HCT116 (cell line): ENCODE measurements at regions not wholly inside any gene's neighbourhood (a gene's known extent, or its start where the extent isn't known, plus 50 kb on each side); places are given as distances from the start of the nearest gene placed in this dataset.

Source experiments
- ATAC-seq: fragments of 200-7000 bp; cut with Tn5 transposase; 2 replicates; pipeline ENCODE4 v1.9.1; 2020; ENCODE audit warnings: mild to moderate bottlenecking, moderate library complexity
- BruUV-seq: library from RNA; stranded (reverse); fragments of 400-500 nt; replicated peaks from 2 replicates; lab custom pipeline; 2021; lab: Mats Ljungman, UMichigan
- CTCF ChIA-PET: fragments of 300-600 bp; sonication (Branson Sonifier 250); formaldehyde crosslinking; loops from one replicate; lab custom pipeline; 2021; ENCODE audit warnings: antibody characterized with exemption; lab: Charles Lee
- POLR2A ChIA-PET: fragments of 300-600, 350-600 bp; sonication (Branson Sonifier 250); formaldehyde crosslinking; loops from one replicate; lab custom pipeline; 2021; ENCODE audit warnings: antibody characterized with exemption; lab: Charles Lee
- RAD21 ChIA-PET, 2 experiments: fragments of 300-600 bp; sonication (Branson Sonifier 250); formaldehyde crosslinking; loops; one replicate each; lab custom pipeline; 2023; ENCODE audit warnings: low total read pairs in 2 of 2; ENCODE audit not compliant: uncharacterized antibody in 2 of 2, unreplicated experiment in 2 of 2, low non-redundant PET in 1 of 2; lab: Charles Lee
- DNase-seq: peaks from one replicate; pipeline ENCODE4 v3.0.0-alpha.2; 2010; ENCODE audit warnings: low read depth, low spot score
- H2AFZ ChIP-seq: fragments of 200-600 bp; shearing (Covaris generic), sonication (generic); 2 replicates; pipeline ENCODE4 v1.6.1; 2017; ENCODE audit warnings: low read depth, mixed run types, mixed read lengths, antibody characterized with exemption, low read length; ENCODE audit not compliant: poor library complexity, severe bottlenecking
- H3K27ac ChIP-seq: 2 replicates; pipeline ENCODE4 v1.5.1; 2012; ENCODE audit warnings: low read depth, low read length
- H3K27me3 ChIP-seq: fragments of 200-600 bp; sonication (generic); 2 replicates; pipeline ENCODE4 v1.6.1; 2016; ENCODE audit warnings: mixed run types, low read length, mixed read lengths; ENCODE audit not compliant: insufficient read depth
- H3K36me3 ChIP-seq, 2 experiments: fragments of 200-500 bp in 1 of 2; fragments of 200-600 bp in 1 of 2; sonication (Bioruptor generic) in 1 of 2; sonication (generic) in 1 of 2; 2 replicates each; pipeline versions ENCODE4 v1.5.1 to v1.6.1; 2014 to 2016; ENCODE audit warnings: low read length in 2 of 2, inconsistent platforms in 1 of 2, mixed read lengths in 1 of 2, mixed run types in 1 of 2; ENCODE audit not compliant: insufficient read depth in 2 of 2, control insufficient read depth in 1 of 2
- H3K4me1 ChIP-seq, 2 experiments: fragments of 200-600 bp in 1 of 2; sonication (generic) in 1 of 2; 2 replicates each; pipeline versions ENCODE4 v1.5.1 to v1.6.1; 2012 to 2017; ENCODE audit warnings: low read length in 2 of 2, inconsistent platforms in 1 of 2, mild to moderate bottlenecking in 1 of 2, mixed read lengths in 1 of 2, mixed run types in 1 of 2, moderate library complexity in 1 of 2; ENCODE audit not compliant: insufficient read depth in 2 of 2, control insufficient read depth in 1 of 2
- H3K4me2 ChIP-seq: fragments of 200-600 bp; sonication (generic); 2 replicates; pipeline ENCODE4 v1.6.1; 2017; ENCODE audit warnings: mixed run types, low read length, mixed read lengths
- H3K4me3 ChIP-seq, 2 experiments: fragments of 200-600 bp in 1 of 2; sonication (generic) in 1 of 2; replicated peaks in 1 of 2; 2 replicates each; pipeline ENCODE4 v1.5.1; 2011 to 2016; ENCODE audit warnings: low read length in 2 of 2, control low read depth in 1 of 2, low read depth in 1 of 2, mild to moderate bottlenecking in 1 of 2, mixed read lengths in 1 of 2, mixed run types in 1 of 2
- H3K79me2 ChIP-seq: fragments of 200-600 bp; sonication (generic); 2 replicates; pipeline ENCODE4 v1.6.1; 2017; ENCODE audit warnings: mild to moderate bottlenecking, mixed run types, low read length, moderate library complexity, mixed read lengths; ENCODE audit not compliant: insufficient read depth
- H3K9ac ChIP-seq: fragments of 200-600 bp; sonication (generic); 2 replicates; pipeline ENCODE4 v1.6.1; 2016; ENCODE audit warnings: low read length, mixed read lengths
- H3K9me2 ChIP-seq: fragments of 200-600 bp; sonication (generic), shearing (Covaris generic); 2 replicates; pipeline ENCODE4 v1.6.1; 2017; ENCODE audit warnings: mixed run types, mild to moderate bottlenecking, moderate library complexity; ENCODE audit not compliant: insufficient read depth
- H3K9me3 ChIP-seq, 2 experiments: fragments of 200-500 bp in 1 of 2; fragments of 200-600 bp in 1 of 2; sonication (Bioruptor generic) in 1 of 2; sonication (generic) in 1 of 2; 2 replicates each; pipeline ENCODE4 v1.6.1; 2014 to 2017; ENCODE audit warnings: low read length in 2 of 2, mixed read lengths in 2 of 2, inconsistent platforms in 1 of 2, low read depth in 1 of 2, mild to moderate bottlenecking in 1 of 2, mixed run types in 1 of 2, moderate library complexity in 1 of 2; ENCODE audit not compliant: control insufficient read depth in 1 of 2, insufficient read depth in 1 of 2
- H4K20me1 ChIP-seq: fragments of 200-600 bp; sonication (generic), shearing (Covaris generic); 2 replicates; pipeline ENCODE4 v1.6.1; 2017; ENCODE audit warnings: mixed run types, mild to moderate bottlenecking, moderate library complexity; ENCODE audit not compliant: insufficient read depth
- POLR2A ChIP-seq: IDR thresholded peaks from 2 replicates; pipeline ENCODE4 v1.7.0; 2011; ENCODE audit warnings: borderline replicate concordance; ENCODE audit not compliant: insufficient read depth, insufficient read length; ENCODE audit errors: extremely low read depth
- POLR2AphosphoS5 ChIP-seq: IDR thresholded peaks from 2 replicates; pipeline ENCODE4 v1.6.1; 2011; ENCODE audit warnings: mild to moderate bottlenecking, low read depth, low read length, moderate library complexity
- RAD21 ChIP-seq: IDR thresholded peaks from 2 replicates; pipeline ENCODE4 v1.6.1; 2012; ENCODE audit warnings: low read depth, mild to moderate bottlenecking
- SP1 ChIP-seq: IDR thresholded peaks from 2 replicates; pipeline ENCODE4 v1.6.1; 2012; ENCODE audit warnings: low read depth
- SRF ChIP-seq: IDR thresholded peaks from 2 replicates; pipeline ENCODE4 v1.6.1; 2012; ENCODE audit warnings: low read depth
- TCF7L2 ChIP-seq: IDR thresholded peaks from 2 replicates; pipeline ENCODE4 v1.7.0; 2011; ENCODE audit warnings: borderline replicate concordance, inconsistent platforms; ENCODE audit not compliant: insufficient read depth, insufficient read length; ENCODE audit errors: extremely low read depth
- YY1 ChIP-seq: IDR thresholded peaks from 2 replicates; pipeline ENCODE4 v1.6.1; 2011; ENCODE audit warnings: low read length, low read depth, moderate library complexity, mild to moderate bottlenecking; ENCODE audit not compliant: insufficient replicate concordance; ENCODE audit errors: extremely low read depth
- ZFX ChIP-seq: fragments of 450-650 bp; IDR thresholded peaks from 2 replicates; pipeline ENCODE4 v1.6.1; 2017
- ZNF274 ChIP-seq: fragments of 200-500 bp; sonication (Bioruptor generic); IDR thresholded peaks from 2 replicates; pipeline ENCODE4 v1.6.1; 2014; ENCODE audit warnings: mild to moderate bottlenecking, low read depth, low read length, inconsistent platforms
- intact Hi-C: fragments of 100-400 bp; cut with micrococcal nuclease; formaldehyde crosslinking; loops from 2 replicates; pipeline ENCODE4 v1.10.0; 2022
- TF ChIP-seq, protein P1 (sequence below), 3 experiments: fragments of 200-600 bp in 1 of 3; sonication (generic) in 1 of 3; IDR thresholded peaks in 2 of 3; conservative IDR thresholded peaks in 1 of 3; 2 replicates each; pipeline ENCODE4 v1.5.1; 2012 to 2017; ENCODE audit warnings: low read depth in 2 of 3, low read length in 2 of 3, antibody characterized with exemption in 1 of 3, borderline replicate concordance in 1 of 3, control low read depth in 1 of 3, mild to moderate bottlenecking in 1 of 3, mixed read lengths in 1 of 3, mixed run types in 1 of 3, moderate library complexity in 1 of 3; ENCODE audit not compliant: insufficient read depth in 1 of 3
- TF ChIP-seq, protein P2 (sequence below): IDR thresholded peaks from 2 replicates; pipeline ENCODE4 v1.6.1; 2012

DNA sequence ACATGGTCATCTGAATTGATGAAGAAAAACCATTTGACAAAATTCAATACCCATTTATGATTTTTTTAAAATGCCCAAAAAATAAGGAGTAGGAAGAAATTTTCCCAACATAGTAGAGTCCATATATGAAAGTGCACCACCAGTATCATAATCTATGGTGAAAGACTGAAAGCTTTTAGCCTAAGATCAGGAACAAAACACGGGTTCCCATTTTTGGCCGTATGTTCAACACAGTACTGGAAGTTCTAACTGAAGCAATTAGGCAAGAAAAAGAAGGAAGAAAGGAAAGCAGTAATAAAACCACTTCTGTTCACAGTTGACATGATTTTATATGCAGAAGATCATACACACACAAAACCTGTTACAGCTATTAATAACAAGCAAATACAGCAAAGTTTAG lies 227.8 kb upstream of the RAB4A start:
- H3K27me3 ChIP-seq = peaks cover 40% of the 10 kb centered on the region
- CTCF ChIA-PET = no interaction called here

GRCh38 chr1:229046251-229046853 lies 224.6 kb upstream of the RAB4A start:
- Histone ChIP-seq H3K79me2 (no peaks in the 10 kb centered on the region), H3K4me3 (no peak overlapping the region), H3K27me3 (peaks cover 30% of the 10 kb centered on the region), H3K27ac (no peak overlapping the region), H3K9me3 (no peaks in the 10 kb centered on the region), H3K4me2 (no peak overlapping the region), H3K36me3 (no peaks in the 10 kb centered on the region), H3K4me1 (no peaks in the 10 kb centered on the region), H2AFZ (no peak overlapping the region), H3K9me2 (no peaks in the 10 kb centered on the region), H4K20me1 (no peaks in the 10 kb centered on the region), H3K9ac (no peak overlapping the region)
- CTCF ChIA-PET = interaction anchor here (0.7 kb wide), 1 partner anchor 312 kb away, joined by 3 read pairs; no protein-coding TSS in a partner anchor
- BruUV-seq = no TSS peak
- RAD21 ChIA-PET = no interaction called here
- DNase-seq (no peak), ATAC-seq (no peak)
- intact Hi-C loops = no loop called here
- POLR2A ChIA-PET = no interaction called here
- TF ChIP-seq, protein P1, sequence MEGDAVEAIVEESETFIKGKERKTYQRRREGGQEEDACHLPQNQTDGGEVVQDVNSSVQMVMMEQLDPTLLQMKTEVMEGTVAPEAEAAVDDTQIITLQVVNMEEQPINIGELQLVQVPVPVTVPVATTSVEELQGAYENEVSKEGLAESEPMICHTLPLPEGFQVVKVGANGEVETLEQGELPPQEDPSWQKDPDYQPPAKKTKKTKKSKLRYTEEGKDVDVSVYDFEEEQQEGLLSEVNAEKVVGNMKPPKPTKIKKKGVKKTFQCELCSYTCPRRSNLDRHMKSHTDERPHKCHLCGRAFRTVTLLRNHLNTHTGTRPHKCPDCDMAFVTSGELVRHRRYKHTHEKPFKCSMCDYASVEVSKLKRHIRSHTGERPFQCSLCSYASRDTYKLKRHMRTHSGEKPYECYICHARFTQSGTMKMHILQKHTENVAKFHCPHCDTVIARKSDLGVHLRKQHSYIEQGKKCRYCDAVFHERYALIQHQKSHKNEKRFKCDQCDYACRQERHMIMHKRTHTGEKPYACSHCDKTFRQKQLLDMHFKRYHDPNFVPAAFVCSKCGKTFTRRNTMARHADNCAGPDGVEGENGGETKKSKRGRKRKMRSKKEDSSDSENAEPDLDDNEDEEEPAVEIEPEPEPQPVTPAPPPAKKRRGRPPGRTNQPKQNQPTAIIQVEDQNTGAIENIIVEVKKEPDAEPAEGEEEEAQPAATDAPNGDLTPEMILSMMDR (IDR thresholded peaks at IDR 0.05 in 2 of 3, conservative IDR thresholded peaks at IDR 0.05 in 1 of 3; ENCODE audit: borderline replicate concordance in 1 of 3, insufficient read depth in 1 of 3, low read depth in 2 of 3, low read length in 2 of 3) = no peak
- no peak for TF ChIP-seq ZNF274
- no peak for TF ChIP-seq SRF
- no peak for TF ChIP-seq RAD21
- no peak for TF ChIP-seq ZFX
- no peak for TF ChIP-seq SP1
- no peak for TF ChIP-seq TCF7L2

More for the DNA sequence above, 227.8 kb upstream of the RAB4A start:
- RAD21 ChIA-PET = no interaction called here
- ATAC-seq (no peak), DNase-seq (no peak)
- Histone ChIP-seq H3K4me2 (no peak overlapping the region), H3K9me2 (no peaks in the 10 kb centered on the region), H2AFZ (no peak overlapping the region), H3K9ac (no peak overlapping the region), H3K4me3 (no peak overlapping the region), H3K9me3 (no peaks in the 10 kb centered on the region), H3K79me2 (no peaks in the 10 kb centered on the region), H3K36me3 (no peaks in the 10 kb centered on the region), H3K27ac (no peak overlapping the region), H3K4me1 (no peaks in the 10 kb centered on the region), H4K20me1 (no peaks in the 10 kb centered on the region)
- POLR2A ChIA-PET = no interaction called here
- TF ChIP-seq YY1 (no peak), POLR2AphosphoS5 (no peak), SP1 (no peak), POLR2A (no peak)
- TF ChIP-seq, protein P2, sequence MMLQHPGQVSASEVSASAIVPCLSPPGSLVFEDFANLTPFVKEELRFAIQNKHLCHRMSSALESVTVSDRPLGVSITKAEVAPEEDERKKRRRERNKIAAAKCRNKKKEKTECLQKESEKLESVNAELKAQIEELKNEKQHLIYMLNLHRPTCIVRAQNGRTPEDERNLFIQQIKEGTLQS = no peak
- TF ChIP-seq, protein P1 (IDR thresholded peaks at IDR 0.05 in 2 of 3, conservative IDR thresholded peaks at IDR 0.05 in 1 of 3; ENCODE audit: borderline replicate concordance in 1 of 3, insufficient read depth in 1 of 3, low read depth in 2 of 3, low read length in 2 of 3) = no peak
- no TSS peak for BruUV-seq
- intact Hi-C loops = no loop called here
